Activated CD4-positive, alpha-beta T cell treated with anti-CD3 and anti-CD28 coated beads, Interleukin-10, Interleukin-2, amounts not matched to agents 100 ng/mL and 50 ng/mL, durations not matched to agents 16 hours and 8 hours (primary cell): ENCODE measurements at regions not wholly inside any gene's neighbourhood (a gene's known extent, or its start where the extent isn't known, plus 50 kb on each side); places are given as distances from the start of the nearest gene placed in this dataset.

Source experiments
- DNase-seq: peaks from one replicate; pipeline ENCODE4 v3.0.0-alpha.2; 2020

DNA sequence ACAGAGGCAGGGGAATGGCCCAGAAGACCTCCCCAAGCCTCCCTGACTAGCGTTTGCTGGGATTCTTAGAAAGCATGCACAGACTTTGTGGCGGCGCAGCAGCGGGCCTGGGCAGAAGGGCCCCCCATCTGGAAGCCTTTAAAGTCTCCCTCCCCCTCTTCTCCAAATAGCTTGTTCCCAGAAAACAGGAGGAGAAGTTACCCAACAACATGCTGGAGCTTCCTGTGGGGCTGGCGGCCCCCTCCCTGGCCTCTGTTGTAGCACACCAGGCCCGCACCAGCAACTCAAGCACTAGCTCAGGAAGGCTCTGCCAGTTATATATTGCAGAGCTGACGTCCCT, 334.8 kb downstream of the DYSF start:
- DNase-seq: no peak

DNA sequence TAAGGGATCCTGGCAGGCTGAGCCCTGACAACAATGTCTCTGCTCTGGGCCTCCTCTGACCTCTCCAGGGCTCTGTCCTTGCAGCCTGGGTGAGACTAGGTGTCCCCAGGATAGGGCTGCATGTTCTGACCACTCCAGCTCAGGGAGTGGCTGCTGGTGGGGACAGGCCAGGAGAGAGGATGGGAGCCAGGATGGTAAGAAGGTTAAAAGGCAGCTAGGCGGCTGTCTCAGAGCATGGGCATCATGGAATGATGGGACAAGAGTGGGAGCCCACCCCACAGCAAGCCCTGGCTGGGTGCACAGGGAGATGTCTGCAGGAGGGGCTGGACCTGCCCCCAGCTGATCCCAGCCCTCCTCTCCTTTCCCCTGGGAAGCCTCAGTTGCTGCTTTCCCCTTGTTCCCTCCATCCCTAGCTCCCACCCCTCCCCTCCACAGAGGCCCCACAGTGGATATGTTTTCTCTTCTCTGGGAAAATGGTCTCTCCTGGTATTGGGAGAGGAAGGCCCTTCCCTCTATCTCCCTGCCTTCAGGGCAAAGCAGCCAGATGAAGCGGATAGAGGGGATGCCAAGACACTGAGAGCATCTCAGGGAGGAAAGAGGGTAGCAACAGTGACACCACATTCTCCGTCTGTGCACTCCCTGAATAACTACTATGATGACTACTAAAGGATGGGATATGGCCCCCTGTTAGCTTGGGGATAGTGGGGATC, 334.3 kb downstream of the DYSF start:
- no peak for DNase-seq

- DNase-seq: no peak
Observed at GRCh38 chr2:71787108-71787415, 333.7 kb downstream of the DYSF start.

DNA sequence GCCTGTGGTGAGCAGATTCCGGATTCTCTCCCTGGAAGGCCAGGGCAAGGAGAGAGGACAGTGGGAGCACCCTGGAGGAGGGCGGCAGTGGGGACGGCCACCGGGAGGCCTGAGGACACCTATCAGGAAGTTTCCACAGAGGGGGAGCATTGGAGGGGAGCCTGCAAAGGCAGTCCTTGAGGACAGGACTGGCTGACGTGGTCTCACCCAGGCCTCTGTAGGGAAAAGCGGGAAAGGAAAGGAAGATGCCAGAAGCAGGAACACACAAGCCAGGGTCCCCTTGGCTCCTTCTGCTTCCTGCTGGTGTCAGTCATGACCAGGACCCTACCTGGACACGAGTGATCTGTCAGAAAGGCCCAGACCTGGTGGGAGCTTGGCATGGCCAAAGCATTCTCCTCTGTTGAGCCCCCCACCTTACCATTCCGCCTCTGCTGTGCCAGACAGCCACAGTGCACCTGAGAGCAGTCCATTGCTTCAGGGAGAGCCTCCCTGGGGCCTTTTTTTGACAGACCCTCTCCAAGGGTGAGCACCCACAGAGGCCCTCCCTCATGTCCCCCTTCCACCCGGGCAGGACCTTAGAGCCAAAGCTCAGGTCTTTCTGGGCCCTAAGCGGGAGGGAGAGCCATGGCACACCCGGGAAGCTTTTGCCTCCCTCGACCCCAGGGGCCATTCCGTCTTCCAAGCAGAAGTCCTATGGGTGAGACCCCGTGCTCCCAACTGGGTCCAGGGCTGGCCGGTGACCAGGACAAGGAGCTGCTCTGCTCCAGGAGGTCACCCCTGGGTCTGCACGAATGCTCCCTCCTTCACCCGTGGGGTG, 333.1 kb downstream of the DYSF start:
- no peak for DNase-seq

DNA sequence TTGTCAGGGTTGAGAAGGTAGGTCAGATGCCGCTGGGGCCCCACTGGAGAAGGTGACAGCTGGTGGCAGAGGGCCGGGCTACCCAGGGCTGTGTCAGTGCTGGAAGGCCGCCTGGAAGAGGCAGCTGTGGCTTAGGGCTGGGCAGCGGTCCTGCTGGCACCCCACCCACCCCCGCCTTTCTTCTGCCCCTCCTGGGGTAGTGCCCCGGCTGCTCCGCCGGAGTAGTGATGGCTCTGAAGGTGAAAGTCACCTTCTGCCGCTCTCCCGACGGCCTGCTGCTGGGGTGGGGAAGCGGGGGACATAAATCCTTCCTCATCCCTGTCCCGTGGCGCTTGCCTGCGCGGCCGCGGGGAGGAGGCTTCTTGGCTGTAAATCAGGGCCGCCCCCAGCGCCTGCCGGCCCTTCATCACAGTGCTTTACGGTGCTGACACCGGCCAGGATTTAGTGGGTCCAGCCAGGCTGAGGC, 332.2 kb downstream of the DYSF start:
- DNase-seq: no peak

- no peak for DNase-seq
Observed at GRCh38 chr2:71784734-71785511, 331.6 kb downstream of the DYSF start.

DNA sequence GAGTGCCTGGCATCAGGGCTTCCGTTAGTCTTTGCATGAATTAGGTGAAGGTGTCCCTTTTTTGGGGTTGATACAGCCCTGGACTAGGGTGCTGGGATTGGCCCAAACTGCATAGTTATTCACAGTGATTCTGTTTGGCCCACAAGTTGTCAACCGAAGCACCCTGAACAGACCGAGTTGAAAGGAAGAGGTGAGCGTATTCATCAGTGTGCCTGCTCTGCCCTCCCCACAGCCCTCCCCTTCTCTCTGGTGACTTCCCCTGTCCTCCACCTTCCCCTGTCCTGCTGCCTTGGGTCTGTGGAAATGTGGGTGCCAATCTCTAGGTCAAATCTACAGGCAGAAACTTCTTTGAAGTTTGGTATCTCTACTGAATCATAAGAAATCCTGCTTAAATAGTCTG, 330.5 kb downstream of the DYSF start:
- no peak for DNase-seq

DNA sequence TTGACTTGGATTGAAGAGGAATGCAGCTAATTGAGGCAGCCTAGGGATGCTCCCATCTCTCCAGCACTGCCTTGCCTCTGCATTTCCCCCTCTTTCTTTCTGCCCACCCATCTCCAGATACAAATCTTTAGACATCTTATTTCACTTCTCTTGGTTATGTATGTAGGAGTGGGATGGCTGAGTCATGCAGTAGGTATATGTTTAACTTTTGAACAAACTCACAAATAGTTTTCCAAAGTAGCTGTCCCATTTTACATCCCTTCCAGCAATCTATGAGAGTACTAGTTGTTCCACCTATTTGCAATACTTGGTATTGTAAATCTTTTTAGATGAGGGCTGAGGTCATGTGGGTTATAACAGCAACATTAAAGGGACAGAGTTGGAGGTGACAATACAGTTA, 329.9 kb downstream of the DYSF start:
- DNase-seq: no peak

DNA sequence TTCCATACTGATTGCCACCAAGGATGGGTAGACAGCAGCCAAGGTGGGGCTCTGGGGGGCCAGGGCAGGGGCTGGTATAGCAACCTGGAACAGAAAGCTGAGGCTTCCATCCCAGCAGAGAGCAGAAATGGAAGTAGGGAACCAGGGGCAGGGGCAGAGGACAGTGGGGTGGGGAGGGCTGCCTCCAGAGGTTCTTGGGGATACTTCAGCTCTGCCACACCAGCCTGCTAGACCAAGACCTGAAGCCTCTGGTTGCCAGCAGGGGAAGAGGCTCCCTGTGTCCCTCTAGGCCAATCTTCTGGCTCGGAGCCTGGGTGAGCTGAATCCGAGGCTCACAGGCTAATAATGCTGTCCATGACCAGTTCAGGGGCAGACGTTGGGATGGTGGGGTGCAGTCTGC, 329.0 kb downstream of the DYSF start:
- DNase-seq: no peak

- no peak for DNase-seq
Observed at GRCh38 chr2:71781695-71782228, 328.4 kb downstream of the DYSF start.

DNA sequence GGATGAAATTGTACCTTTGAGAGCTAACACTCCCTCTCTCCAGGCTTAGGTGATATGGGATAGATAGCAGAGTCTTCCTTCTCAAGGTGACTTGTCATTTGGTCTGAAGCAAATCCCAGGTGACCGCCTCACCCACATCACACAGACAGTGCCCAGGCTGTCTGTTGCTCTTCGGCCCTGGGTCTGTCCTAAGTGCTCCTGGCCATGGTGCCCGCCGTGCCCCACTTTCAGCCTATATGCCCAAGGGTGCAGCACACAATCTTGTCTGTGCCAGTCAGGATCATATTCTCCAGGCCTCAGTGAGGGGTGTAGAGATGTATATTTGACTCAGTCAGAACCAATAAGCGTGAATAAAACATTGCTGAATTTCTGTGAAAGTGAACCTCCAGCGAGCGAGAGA, 326.8 kb downstream of the DYSF start:
- DNase-seq: no peak

- no peak for DNase-seq
Observed at GRCh38 chr2:71779774-71780105, 326.4 kb downstream of the DYSF start.

DNA sequence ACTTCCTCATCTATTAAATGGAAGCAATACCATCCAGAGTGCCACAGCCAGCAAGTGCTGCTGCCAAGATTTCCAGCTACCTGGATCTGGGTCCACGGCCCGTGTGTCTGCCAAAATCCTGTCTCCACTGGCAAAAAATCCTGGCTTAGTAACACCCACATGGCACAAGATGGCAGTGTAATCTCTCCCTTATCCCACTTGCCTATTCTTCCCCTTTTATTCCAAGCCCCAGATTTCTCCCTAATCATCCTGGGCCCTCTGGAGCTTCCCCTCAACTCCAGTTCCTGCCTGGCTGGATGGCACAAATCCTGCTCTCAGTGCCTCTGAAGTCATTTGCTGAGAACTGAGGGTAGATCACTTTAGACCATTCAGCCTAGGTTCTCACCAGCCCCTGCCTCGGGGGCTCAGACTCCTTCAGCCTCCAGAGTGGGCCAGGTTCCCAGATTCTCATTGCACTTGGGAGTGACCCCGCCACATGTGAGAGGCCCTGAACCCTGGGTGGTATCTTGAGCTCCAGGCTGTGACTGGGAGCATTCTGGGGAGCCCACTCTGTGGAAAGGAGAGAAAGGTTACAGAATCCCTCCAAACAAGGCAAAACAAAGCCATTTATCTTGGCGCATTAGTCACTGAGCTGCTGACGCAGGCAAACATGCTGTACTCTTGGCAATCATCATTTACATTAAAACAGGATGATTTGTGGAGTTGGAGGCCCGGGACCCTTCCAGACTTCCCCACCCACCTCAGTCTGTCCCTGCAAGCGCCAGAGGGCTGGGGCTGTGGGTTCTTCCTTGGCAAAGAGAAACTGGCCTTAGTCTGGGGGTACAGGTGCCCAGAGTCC, 325.8 kb downstream of the DYSF start:
- DNase-seq: no peak

DNA sequence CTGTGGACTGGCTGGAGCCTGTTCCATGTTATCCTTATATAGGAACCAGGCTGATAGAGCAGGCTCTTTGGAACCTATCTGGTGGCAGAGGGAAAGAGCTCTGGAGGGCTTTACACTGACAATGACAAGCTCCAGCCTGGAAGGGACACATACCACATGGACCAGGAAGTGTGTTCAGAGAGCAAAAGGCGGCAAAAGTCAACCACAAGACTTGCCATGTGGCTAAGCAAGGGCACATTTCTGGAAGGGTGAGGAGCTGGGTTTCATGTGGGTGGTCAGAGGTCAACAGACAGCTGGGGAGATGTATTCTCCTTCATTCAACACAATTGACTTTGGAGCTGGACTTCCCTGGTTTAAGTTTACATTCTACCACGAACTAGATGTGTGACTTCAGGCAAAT, 325.2 kb downstream of the DYSF start:
- no peak for DNase-seq

DNA sequence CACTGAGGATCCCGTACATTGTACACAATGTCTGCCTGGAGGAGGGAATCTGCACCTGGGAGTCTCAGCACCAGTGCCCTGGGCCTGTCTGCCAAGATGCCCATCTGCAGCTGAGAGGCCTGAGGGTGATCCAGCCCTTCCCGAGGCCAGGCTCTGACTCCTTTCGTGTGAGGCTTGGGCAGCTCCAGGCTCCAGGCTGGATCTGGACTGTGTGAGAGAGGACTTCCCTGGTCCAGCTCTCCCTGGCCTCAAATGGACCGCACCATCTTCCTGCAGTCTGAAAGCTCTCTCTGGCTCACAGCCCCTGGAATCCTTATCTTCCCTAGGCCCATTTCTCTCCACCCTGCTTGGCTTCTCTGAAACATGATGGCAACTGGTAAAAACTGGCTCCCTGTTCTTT, 324.6 kb downstream of the DYSF start:
- no peak for DNase-seq

- no peak for DNase-seq
Observed at GRCh38 chr2:71776227-71776626, 322.9 kb downstream of the DYSF start.

- no peak for DNase-seq
Observed at GRCh38 chr2:71773218-71773617, 319.9 kb downstream of the DYSF start.

DNA sequence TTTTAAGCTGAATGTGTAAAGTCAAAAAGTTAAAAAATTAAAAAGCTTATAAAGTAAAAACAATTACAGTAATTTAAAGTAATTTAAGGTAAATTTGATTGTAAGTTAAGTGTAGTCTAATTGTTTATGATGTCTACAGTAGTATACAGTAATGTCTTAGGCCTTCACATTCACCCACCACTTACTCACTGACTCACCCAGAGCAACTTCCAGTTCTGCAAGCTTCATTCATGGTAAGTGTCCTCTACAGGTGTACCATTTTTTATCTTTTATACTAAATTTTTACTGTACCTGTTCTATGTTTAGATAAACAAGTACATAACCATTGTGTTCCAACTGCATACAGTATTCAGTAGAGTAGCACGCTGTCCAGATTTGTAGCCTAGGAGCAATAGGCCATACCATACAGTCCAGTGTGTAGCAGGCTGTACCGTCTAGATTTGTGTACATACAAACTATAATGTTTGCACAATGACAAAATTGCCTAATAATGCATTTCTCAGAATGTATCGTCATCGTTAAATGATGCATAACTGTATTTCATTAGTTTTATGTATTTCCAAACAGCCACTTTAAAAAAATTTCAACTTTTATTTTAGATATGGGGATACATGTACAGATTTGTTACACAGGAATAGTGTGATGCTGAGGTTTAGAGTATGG, 319.3 kb downstream of the DYSF start:
- DNase-seq: no peak

DNA sequence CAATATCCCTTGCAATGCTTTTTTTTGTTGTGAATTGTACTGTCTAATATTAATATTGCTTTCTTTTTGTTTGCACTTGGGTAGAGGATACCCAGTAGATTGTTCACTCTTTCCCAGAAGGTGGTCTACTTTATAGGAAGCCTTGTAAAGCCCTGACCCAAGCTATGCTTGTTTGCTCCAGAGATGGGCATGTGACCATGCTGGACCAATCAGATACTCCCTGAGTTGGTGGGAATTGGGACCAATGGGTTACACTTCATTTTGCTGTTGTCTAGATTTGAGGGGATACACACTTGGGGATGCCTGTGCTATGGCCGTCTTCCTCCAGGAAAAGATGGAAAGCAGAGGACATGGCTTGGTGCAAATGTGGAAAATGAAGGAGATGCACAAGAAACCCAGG, 314.3 kb downstream of the DYSF start:
- no peak for DNase-seq

GRCh38 chr2:71759060-71759459, 305.7 kb downstream of the DYSF start:
- no peak for DNase-seq

DNA sequence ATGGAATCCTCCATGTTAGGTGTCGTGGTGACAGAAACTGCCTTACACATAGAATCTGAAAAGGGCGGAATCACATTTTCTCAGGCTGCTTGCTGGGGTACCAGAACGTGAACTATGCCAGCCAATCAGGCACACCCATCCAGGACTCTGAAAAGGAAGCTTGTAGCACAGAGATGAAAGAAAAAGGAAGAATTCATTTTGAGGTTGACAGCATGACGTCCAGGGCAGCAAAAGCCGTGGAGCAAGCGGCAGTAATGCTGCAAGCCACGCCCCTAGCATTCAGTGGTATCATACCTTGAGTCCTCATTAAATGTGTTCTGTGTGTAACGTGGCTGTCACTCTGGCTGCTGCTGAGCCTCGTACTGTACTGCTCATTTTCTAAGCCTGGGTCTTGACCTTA, 304.0 kb downstream of the DYSF start:
- no peak for DNase-seq

- no peak for DNase-seq
Observed at GRCh38 chr2:71756280-71756906, 303.0 kb downstream of the DYSF start.
